Heart left ventricle (tissue), 16 donors: ENCODE measurements at regions not wholly inside any gene's neighbourhood (a gene's known extent, or its start where the extent isn't known, plus 50 kb on each side); places are given as distances from the start of the nearest gene placed in this dataset.

ENCODE experiments used
- ATAC-seq, 4 donors: fragments of 200-7000 bp; cut with Tn5 transposase; one replicate each; pipeline ENCODE4 v1.9.1; 2020 to 2022; ENCODE audit warnings: moderate library complexity in 4 of 4, mild to moderate bottlenecking in 3 of 4, moderate number of reproducible peaks in 1 of 4
- DNase-seq, 5 donors: peaks; one replicate each; pipeline ENCODE4 v3.0.0-alpha.2; 2020
- H3K27ac ChIP-seq, 12 donors: fragments of 200-600 bp; sonication (generic) in 4 of 12; one replicate each; pipeline versions ENCODE4 v1.5.0 to v1.8.0; 2016 to 2022; ENCODE audit warnings: mild to moderate bottlenecking in 2 of 12
- H3K27me3 ChIP-seq, 9 donors: fragments of 200-600 bp; sonication (generic) in 2 of 9; one replicate each; pipeline versions ENCODE4 v1.5.1 to v1.8.0; 2016 to 2022; ENCODE audit warnings: mild to moderate bottlenecking in 3 of 9
- H3K36me3 ChIP-seq, 9 donors: fragments of 200-600 bp; sonication (generic) in 2 of 9; one replicate each; pipeline versions ENCODE4 v1.5.0 to v1.8.0; 2018 to 2022; ENCODE audit warnings: mild to moderate bottlenecking in 2 of 9
- H3K4me1 ChIP-seq, 12 donors: fragments of 200-600 bp; sonication (generic) in 4 of 12; one replicate each; pipeline versions ENCODE4 v1.5.0 to v1.8.0; 2016 to 2022; ENCODE audit warnings: mild to moderate bottlenecking in 3 of 12
- H3K4me3 ChIP-seq, 12 donors: fragments of 200-600 bp; sonication (generic) in 4 of 12; one replicate each; pipeline versions ENCODE4 v1.5.0 to v1.8.0; 2017 to 2022; ENCODE audit warnings: mild to moderate bottlenecking in 9 of 12, moderate library complexity in 4 of 12
- H3K9me3 ChIP-seq, 12 donors: fragments of 200-600 bp; sonication (generic) in 4 of 12; one replicate each; pipeline versions ENCODE4 v1.5.0 to v1.8.0; 2016 to 2022; ENCODE audit warnings: mild to moderate bottlenecking in 1 of 12
- POLR2A ChIP-seq, 2 donors: fragments of 450-650 bp; IDR thresholded peaks; one replicate each; pipeline ENCODE4 v1.6.1; 2017; ENCODE audit warnings: antibody characterized with exemption in 2 of 2, mild to moderate bottlenecking in 2 of 2, moderate library complexity in 2 of 2
- WGBS, 4 donors: extraction: QIAGEN DNeasy Blood & Tissue Kit in 2 of 4; methylation state at CpG; one replicate each; pipeline versions ENCODE4 v1.1.5 to v1.1.7; 2013 to 2018; 5-methylcytosine and 5-hydroxymethylcytosine counted together
- intact Hi-C, 10 donors: fragments of 100-400 bp; cut with DNase I; formaldehyde crosslinking; loops; one replicate each; pipeline versions ENCODE4 v1.11.1 to v1.14.2; 2022
- TF ChIP-seq, protein P1 (sequence below), 12 donors: fragments of 200-600 bp; sonication (generic) in 4 of 12; IDR thresholded peaks; one replicate each; pipeline versions ENCODE4 v1.5.0 to v1.8.0; 2018 to 2022; ENCODE audit warnings: antibody characterized with exemption in 12 of 12, mild to moderate bottlenecking in 5 of 12
- donor health status: ischemic (EF 13 %, LVEDD 7.1; RV severe dilation, severe dysfunction).
- donor health status: healthy with polysubstance abuse.
- donor health status: DM: no; HTN: yes; CAD: no.
- donor health status: DM: no; HTN: no; CAD: no.
- donor health status: ischemic (EF 25% LVEDD 6.9; RV normal size, moderate dysfunction).
- donor health status: ischemic (EF 25% LVEDD 5.7; RV mildly dilated, moderate dysfunction).
- donor health status: healthy.
- donor health status: DM: yes; HTN: yes; CAD: no.
- donor health status: ischemic (EF 35%, LVEDD 5.7; RV mildly dilated, moderate dysfunction).
- donor health status: nonischemic (EF 11% LVEDD 7.7; RV severe dilation, severe dysfunction).
- donor health status: DM: yes; HTN: yes; CAD: no.
- donor health status: PGD.
- donor health status: ischemic (EF 29% LVEDD 5.4; RV normal size, mild dysfunction).
- donor health status: nonischemic (EF 23%, LVEDD 6.1; RV moderate dilation, normal function).

- no peak for ATAC-seq
- Histone ChIP-seq H3K27me3 (no peaks in the 10 kb centered on the region), H3K27ac (no peak overlapping the region), H3K9me3 (no peaks in the 10 kb centered on the region), H3K4me3 (no peak overlapping the region), H3K36me3 (no peaks in the 10 kb centered on the region), H3K4me1 (no peaks in the 10 kb centered on the region)
- TF ChIP-seq, protein P1, sequence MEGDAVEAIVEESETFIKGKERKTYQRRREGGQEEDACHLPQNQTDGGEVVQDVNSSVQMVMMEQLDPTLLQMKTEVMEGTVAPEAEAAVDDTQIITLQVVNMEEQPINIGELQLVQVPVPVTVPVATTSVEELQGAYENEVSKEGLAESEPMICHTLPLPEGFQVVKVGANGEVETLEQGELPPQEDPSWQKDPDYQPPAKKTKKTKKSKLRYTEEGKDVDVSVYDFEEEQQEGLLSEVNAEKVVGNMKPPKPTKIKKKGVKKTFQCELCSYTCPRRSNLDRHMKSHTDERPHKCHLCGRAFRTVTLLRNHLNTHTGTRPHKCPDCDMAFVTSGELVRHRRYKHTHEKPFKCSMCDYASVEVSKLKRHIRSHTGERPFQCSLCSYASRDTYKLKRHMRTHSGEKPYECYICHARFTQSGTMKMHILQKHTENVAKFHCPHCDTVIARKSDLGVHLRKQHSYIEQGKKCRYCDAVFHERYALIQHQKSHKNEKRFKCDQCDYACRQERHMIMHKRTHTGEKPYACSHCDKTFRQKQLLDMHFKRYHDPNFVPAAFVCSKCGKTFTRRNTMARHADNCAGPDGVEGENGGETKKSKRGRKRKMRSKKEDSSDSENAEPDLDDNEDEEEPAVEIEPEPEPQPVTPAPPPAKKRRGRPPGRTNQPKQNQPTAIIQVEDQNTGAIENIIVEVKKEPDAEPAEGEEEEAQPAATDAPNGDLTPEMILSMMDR (IDR thresholded peaks at IDR 0.05), result no peak
- no peak for TF ChIP-seq POLR2A (IDR thresholded peaks at IDR 0.05)
- intact Hi-C loops, result no loop called here
- WGBS, 4 donors, result 47 to 80% (median 57%) methylated on average over 2 of the region's 2 CpGs
- DNase-seq, result no peak
These were observed 633.5 kb downstream of the RERGL start for GRCh38 chr12:17456486-17456885.

DNA sequence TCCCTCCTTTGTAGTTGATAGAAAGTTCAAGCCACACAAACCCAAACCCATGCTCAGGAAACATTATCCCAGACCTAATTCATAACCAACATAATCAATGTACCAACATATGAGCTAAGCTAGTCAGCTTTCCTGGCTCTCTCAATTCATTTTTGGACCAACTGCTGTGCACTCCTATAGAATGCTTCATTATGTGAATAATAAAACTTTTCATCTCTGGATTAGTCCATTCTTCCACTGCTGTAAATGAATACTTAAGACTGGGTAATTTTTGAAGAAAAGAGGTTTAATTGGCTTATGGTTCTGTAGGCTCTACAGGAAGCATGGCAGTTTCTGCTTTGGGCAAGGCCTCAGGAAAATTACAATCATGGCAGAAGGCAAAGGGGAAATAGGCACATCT is 651.9 kb downstream of the RERGL start:
- Histone ChIP-seq H3K9me3 (peaks cover 0 to 41% (median 4%) of the 10 kb centered on the region in 12 donors), H3K4me1 (no peaks in the 10 kb centered on the region), H3K27ac (no peak overlapping the region), H3K4me3 (no peak overlapping the region), H3K36me3 (no peaks in the 10 kb centered on the region), H3K27me3 (no peaks in the 10 kb centered on the region)
- ATAC-seq (no peak), DNase-seq (no peak)
- intact Hi-C loops, result no loop called here
- TF ChIP-seq, protein P1 (IDR thresholded peaks at IDR 0.05), result no peak
- TF ChIP-seq POLR2A (IDR thresholded peaks at IDR 0.05), result no peak

GRCh38 chr12:17416748-17417147 is 673.2 kb downstream of the RERGL start:
- Histone ChIP-seq H3K9me3 (peaks cover 0 to 35% (median 13%) of the 10 kb centered on the region in 12 donors), H3K27me3 (no peaks in the 10 kb centered on the region), H3K4me1 (no peaks in the 10 kb centered on the region), H3K4me3 (no peak overlapping the region), H3K36me3 (no peaks in the 10 kb centered on the region), H3K27ac (no peak overlapping the region)
- TF ChIP-seq, protein P1 (IDR thresholded peaks at IDR 0.05), result no peak
- no peak for TF ChIP-seq POLR2A (IDR thresholded peaks at IDR 0.05)
- ATAC-seq, result no peak
- intact Hi-C loops, result no loop called here
- WGBS, 4 donors, result 86 to 92% (median 90%) methylated on average over 11 to 13 of the region's 13 CpGs
- peak in 1 of 5 donors; percentile 49 for DNase-seq

DNA sequence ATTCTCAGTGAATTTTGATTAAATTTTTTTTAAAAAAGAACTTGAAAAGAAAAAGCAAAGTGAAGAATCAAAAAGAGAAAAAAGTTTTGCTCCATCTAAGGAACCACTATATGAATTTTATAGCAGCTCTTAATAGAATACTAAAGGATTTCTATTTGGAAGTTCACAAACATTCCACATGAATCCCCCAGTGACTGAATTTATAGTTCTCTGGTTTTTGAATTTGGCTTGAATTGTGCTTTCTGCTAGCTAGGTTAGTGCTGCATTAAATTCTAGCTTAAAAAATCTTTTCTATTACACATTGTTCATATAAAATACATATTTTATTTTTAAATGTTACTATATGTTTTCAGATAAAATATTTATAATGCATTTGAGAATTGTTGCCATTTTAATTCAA is 675.4 kb downstream of the RERGL start:
- Histone ChIP-seq H3K27ac (no peak overlapping the region), H3K4me3 (no peak overlapping the region), H3K4me1 (no peaks in the 10 kb centered on the region), H3K27me3 (no peaks in the 10 kb centered on the region), H3K36me3 (no peaks in the 10 kb centered on the region), H3K9me3 (peaks cover 0 to 35% (median 14%) of the 10 kb centered on the region in 12 donors)
- no peak for ATAC-seq
- intact Hi-C loops, result no loop called here
- no peak for DNase-seq
- TF ChIP-seq, protein P1 (IDR thresholded peaks at IDR 0.05), result no peak
- no peak for TF ChIP-seq POLR2A (IDR thresholded peaks at IDR 0.05)
